GM12892 (cell line): ENCODE measurements at regions not wholly inside any gene's neighbourhood (a gene's known extent, or its start where the extent isn't known, plus 50 kb on each side); places are given as distances from the start of the nearest gene placed in this dataset.

ENCODE experiments used
- DNase-seq: peaks from one replicate; pipeline ENCODE4 v3.0.0; 2011; ENCODE audit not compliant: insufficient read length
- FAIRE-seq: peaks from 2 replicates; lab custom pipeline; 2011; peaks lifted over from hg19 to GRCh38; lab: Jason Lieb, UNC
- POLR2A ChIP-seq: IDR thresholded peaks from 2 replicates; pipeline ENCODE4 v1.6.1; 2011; ENCODE audit warnings: low read depth, low read length, control low read depth
- POLR2AphosphoS5 ChIP-seq: IDR thresholded peaks from 2 replicates; pipeline ENCODE4 v1.6.1; 2011; ENCODE audit warnings: low read depth, low read length, control low read depth
- TAF1 ChIP-seq: IDR thresholded peaks from 2 replicates; pipeline ENCODE4 v1.6.1; 2011; ENCODE audit warnings: low read depth, mild to moderate bottlenecking, control low read depth, low read length, borderline replicate concordance

GRCh38 chr10:131802996-131803395, 97.8 kb upstream of the PPP2R2D start:
- TF ChIP-seq TAF1 (no peak), POLR2A (no peak), POLR2AphosphoS5 (no peak)
- DNase-seq (no peak), FAIRE-seq (no peak)

- DNase-seq (no peak), FAIRE-seq (no peak)
- no peak for TF ChIP-seq POLR2AphosphoS5
- no peak for TF ChIP-seq TAF1
- TF ChIP-seq POLR2A: no peak
These were observed 96.9 kb upstream of the PPP2R2D start for GRCh38 chr10:131803860-131804425.

DNA sequence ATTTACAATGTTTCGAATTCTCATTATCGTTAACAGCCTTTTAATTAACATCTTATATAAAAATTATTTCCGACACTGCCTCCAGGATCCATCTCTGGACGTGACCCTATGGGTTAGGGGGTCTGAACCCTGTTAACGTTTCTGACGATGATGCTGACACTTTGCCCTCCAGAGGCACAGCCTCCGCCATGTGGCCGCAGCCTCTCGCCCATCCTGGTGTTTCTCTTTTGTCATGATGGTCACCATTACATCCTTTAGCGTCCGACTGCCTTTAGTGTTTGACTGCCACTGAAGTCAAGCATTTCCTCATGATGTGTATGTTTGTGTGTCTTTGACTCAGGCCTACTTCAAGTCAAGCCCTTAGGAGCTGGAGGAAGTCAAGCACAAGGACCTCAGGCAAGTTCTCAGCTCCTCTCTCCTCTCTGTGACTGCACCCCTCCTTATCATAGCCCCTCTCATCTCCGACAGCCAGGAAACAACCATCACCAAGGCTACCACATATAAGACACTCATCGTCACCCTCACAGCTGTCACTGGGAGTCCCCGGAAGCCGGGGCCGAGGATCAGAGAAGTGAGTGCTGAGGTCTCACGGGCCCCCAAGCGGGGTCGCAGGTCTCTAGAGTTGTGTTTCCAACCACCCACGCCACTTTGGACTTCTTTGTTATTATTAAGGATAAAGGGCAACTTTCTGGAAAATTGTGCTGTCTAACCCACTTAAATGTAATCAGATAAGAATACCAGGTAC, 96.1 kb upstream of the PPP2R2D start:
- TF ChIP-seq POLR2AphosphoS5 (no peak), POLR2A (no peak), TAF1 (no peak)
- FAIRE-seq: no peak

GRCh38 chr10:131805696-131806095, 95.1 kb upstream of the PPP2R2D start:
- no peak for FAIRE-seq
- TF ChIP-seq TAF1 (no peak), POLR2AphosphoS5 (no peak), POLR2A (no peak)

More for the DNA sequence above, 96.1 kb upstream of the PPP2R2D start:
- DNase-seq: no peak

GRCh38 chr10:131806146-131806545, 94.7 kb upstream of the PPP2R2D start:
- FAIRE-seq: no peak
- no peak for DNase-seq
- TF ChIP-seq TAF1: no peak
- TF ChIP-seq POLR2A: no peak
- no peak for TF ChIP-seq POLR2AphosphoS5

More at GRCh38 chr10:131805696-131806095, 95.1 kb upstream of the PPP2R2D start:
- no peak for DNase-seq

DNA sequence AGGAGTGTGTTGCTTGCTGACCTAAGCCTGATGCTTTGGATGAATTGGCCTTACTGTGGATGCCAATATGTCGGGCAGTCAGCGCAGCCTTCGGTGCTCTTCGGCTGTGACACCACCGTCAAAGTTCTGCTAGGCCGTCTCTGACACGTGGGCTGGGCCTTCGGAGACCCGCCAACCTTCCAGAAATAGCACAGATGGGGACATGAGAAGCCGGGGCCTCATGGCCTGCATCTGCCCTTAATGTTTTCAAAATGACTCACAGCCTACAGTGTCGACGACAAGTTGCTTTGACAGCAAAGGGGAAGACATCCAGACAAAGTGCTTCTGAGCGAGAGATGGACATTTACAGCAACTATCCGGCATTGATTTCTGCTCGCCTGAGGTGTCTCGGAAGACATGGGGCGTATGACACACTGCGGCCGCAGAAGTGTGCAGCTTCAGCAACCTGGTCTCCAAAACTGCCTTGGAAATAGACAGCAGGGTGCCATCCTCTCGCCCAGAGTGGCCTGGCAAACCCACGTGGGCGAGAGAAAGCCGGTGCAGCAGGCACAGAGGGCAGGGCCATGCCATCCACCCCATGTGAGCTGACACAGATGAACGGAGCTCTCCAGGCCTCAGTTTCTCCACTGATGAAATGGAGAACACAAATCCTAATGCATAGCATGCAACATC, 94.0 kb upstream of the PPP2R2D start:
- no peak for FAIRE-seq
- TF ChIP-seq TAF1 (no peak), POLR2AphosphoS5 (no peak), POLR2A (no peak)
- no peak for DNase-seq

DNA sequence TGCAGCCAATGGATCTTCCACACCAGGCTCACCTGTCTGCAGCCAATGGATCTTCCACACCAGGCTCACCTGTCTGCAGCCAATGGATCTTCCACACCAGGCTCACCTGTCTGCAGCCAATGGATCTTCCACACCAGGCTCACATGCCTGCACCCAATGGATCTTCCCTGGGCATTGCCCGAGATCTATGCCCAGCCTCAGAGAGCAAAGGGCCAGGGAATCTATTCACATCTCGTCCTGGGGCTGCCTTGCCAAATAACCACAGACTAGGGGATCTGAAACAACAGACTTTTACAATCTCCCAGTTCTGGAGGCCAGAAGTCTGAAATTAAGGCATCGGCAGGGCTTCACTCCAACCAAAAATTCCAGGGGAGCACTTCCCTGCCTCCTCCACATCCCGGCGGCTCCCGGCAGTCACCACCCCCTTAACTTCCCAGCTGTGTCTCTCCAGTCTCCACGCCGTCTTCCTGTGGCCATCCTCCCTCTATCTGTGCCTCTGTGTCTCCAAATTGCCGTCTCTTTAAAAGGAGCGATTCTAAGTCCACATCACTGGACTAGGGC, 92.4 kb upstream of the PPP2R2D start:
- no peak for DNase-seq
- FAIRE-seq: no peak
- TF ChIP-seq POLR2AphosphoS5 (no peak), TAF1 (no peak), POLR2A (no peak)

DNA sequence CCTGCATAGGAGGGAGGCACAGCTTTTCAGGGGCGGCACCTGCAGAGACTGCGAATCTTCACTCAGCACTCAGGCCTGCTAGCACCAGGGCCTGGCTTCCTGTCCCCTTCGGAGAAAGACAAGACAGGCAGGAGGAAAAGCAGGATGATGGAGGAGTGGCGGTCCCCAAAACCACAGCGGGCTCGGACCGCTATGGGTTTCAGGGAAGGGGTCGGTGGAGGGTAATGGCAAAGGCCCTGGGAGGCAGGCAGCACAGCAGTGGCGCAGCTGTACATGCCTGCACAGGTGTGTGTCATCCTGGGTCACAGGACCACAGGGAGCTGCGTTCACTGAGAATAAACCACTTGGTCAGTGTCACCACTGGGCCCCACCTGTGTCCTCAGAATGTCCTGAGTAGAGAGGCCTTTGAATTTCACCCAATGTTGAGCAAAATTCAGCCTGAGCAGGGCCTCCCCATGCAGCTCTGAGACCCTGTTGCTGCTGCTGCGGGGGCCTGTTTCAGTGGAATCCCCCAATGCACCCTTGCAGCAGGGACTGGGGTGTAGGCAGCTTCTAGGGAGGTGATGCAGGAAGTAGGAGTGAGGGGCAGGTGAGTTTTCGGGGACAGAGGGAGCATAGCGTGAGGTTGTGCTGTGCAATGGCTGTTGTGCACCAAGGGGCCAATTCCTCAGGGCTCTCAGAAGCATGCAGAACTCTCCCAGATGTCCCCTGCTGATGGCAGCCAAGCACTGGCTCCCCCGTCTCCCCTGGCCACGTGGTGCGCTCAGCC, 90.6 kb upstream of the PPP2R2D start:
- DNase-seq (no peak), FAIRE-seq (no peak)
- TF ChIP-seq POLR2AphosphoS5: no peak
- TF ChIP-seq TAF1: no peak
- TF ChIP-seq POLR2A: no peak

- TF ChIP-seq POLR2A (no peak), TAF1 (no peak), POLR2AphosphoS5 (no peak)
- no peak for DNase-seq
- no peak for FAIRE-seq
These were observed 89.8 kb upstream of the PPP2R2D start for GRCh38 chr10:131810805-131811629.

DNA sequence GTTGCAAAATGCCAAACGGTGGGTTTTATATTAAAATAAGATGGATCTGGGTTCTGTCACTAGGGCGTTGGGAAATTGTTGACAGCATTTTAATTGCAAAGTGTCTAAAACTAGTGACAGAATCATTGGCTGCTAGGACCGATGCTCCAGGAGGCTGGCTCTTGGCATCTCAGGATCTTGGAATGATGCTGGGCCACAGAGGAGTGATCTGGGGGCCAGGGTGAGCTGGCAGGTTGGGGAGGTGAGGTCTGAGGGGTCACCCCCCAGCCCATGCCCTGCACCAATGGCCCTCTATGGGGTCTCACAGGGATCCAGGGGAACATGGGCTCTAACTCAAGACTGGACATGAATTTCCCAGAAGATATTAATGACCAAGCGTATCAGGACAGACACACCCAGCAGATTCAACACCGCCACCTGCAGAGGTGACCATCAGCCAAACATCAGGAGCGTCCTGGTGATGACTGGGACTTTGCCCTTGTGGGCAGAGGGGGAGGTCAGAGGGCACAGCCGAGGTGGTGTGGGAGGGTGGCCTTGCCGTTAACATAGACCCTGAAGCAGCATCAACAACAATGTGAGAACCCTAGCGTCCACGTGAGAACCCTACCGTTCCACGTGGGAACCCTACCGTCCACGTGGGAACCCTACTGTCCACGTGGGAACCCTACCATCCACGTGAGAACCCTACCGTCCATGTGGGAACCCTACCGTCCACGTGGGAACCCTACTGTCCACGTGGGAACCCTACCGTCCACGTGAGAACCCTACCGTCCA, 89.0 kb upstream of the PPP2R2D start:
- DNase-seq (no peak), FAIRE-seq (no peak)
- no peak for TF ChIP-seq POLR2A
- TF ChIP-seq POLR2AphosphoS5: no peak
- TF ChIP-seq TAF1: no peak
